Type B pancreatic cell (in vitro differentiated cells): ENCODE measurements at regions not wholly inside any gene's neighbourhood (a gene's known extent, or its start where the extent isn't known, plus 50 kb on each side); places are given as distances from the start of the nearest gene placed in this dataset.

Experiments
- DNase-seq: peaks from one replicate; pipeline ENCODE4 v3.0.0; 2021; ENCODE audit warnings: mixed read lengths; ENCODE audit not compliant: unreplicated experiment; ENCODE audit errors: extremely low spot score
- H3K27ac Mint-ChIP-seq: 2 replicates; pipeline ENCODE4 v1.8.0; 2021; ENCODE audit warnings: mild to moderate bottlenecking, mixed read lengths
- H3K27me3 Mint-ChIP-seq: 2 replicates; pipeline ENCODE4 v1.8.0; 2021; ENCODE audit warnings: mixed read lengths
- H3K36me3 Mint-ChIP-seq: 2 replicates; pipeline ENCODE4 v1.8.0; 2021; ENCODE audit warnings: mixed read lengths
- H3K4me1 Mint-ChIP-seq: one replicate; pipeline ENCODE4 v1.8.0; 2021; ENCODE audit warnings: mixed read lengths; ENCODE audit not compliant: unreplicated experiment
- H3K4me3 Mint-ChIP-seq: 2 replicates; pipeline ENCODE4 v1.8.0; 2021; ENCODE audit warnings: mild to moderate bottlenecking, mixed read lengths
- H3K9me3 Mint-ChIP-seq: 2 replicates; pipeline ENCODE4 v1.8.0; 2021; ENCODE audit warnings: mixed read lengths
- CTCF ChIP-seq: fragments of 200-600 bp; sonication (generic); conservative IDR thresholded peaks from 2 replicates; pipeline ENCODE4 v1.5.0; 2021; ENCODE audit warnings: antibody characterized with exemption, mild to moderate bottlenecking

DNA sequence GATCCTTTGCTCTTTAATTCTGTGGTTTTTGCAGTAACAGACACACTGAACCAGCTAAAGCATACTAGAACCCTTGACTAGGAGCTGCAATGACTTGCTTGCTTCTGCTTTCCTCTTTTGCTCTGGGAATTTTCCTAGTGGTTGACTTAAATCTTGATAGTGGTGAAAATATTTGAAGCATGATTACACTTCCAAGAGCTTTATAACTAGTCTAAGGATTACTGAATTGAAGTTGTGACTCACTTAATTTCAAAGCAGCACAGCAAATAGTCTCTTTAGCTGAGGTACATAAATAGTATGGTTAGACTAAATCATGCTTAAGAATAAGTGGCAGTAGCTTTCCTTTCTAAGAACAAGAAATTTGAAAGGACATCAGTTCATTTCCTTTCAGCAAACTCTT lies 513.5 kb upstream of the GBE1 start:
- peaks cover 7% of the 10 kb centered on the region for H3K9me3 Mint-ChIP-seq
- H3K27me3 Mint-ChIP-seq = no peaks in the 10 kb centered on the region
- H3K27ac Mint-ChIP-seq = no peak overlapping the region
- TF ChIP-seq CTCF = no peak
- no peaks in the 10 kb centered on the region for H3K36me3 Mint-ChIP-seq
- no peak for DNase-seq
- H3K4me1 Mint-ChIP-seq = no peaks in the 10 kb centered on the region
- H3K4me3 Mint-ChIP-seq = no peak overlapping the region

DNA sequence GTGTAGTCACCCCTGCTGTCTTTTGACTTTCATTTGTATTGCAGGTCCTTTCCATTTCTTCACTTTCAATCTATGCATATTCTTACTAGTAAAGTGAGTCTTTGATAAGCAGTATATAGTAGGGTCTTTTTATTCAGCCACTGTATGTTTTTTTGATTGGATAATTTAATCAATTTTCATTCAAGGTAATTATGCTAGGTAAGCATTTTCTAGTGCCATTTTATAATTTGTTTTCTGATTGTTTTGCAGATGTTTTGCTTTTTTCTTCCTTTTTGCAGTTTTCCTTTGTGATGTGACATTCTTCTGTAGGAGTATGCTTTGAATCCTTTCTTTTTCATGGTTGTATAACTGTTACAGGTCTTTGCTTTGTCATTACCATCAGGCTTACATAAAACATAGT lies 504.3 kb upstream of the GBE1 start:
- H3K4me1 Mint-ChIP-seq = no peaks in the 10 kb centered on the region
- no peak overlapping the region for H3K4me3 Mint-ChIP-seq
- no peak overlapping the region for H3K27ac Mint-ChIP-seq
- TF ChIP-seq CTCF = no peak
- H3K9me3 Mint-ChIP-seq = no peaks in the 10 kb centered on the region
- no peak for DNase-seq
- no peaks in the 10 kb centered on the region for H3K27me3 Mint-ChIP-seq
- no peaks in the 10 kb centered on the region for H3K36me3 Mint-ChIP-seq

- H3K27ac Mint-ChIP-seq = no peak overlapping the region
- no peaks in the 10 kb centered on the region for H3K36me3 Mint-ChIP-seq
- no peaks in the 10 kb centered on the region for H3K27me3 Mint-ChIP-seq
- H3K4me3 Mint-ChIP-seq = no peak overlapping the region
- DNase-seq = no peak
- no peak for TF ChIP-seq CTCF
- H3K4me1 Mint-ChIP-seq = no peaks in the 10 kb centered on the region
- H3K9me3 Mint-ChIP-seq = no peaks in the 10 kb centered on the region
Observed at GRCh38 chr3:82262193-82262592, 500.7 kb upstream of the GBE1 start.

- no peak overlapping the region for H3K4me3 Mint-ChIP-seq
- no peaks in the 10 kb centered on the region for H3K27me3 Mint-ChIP-seq
- H3K9me3 Mint-ChIP-seq = no peaks in the 10 kb centered on the region
- no peaks in the 10 kb centered on the region for H3K4me1 Mint-ChIP-seq
- no peaks in the 10 kb centered on the region for H3K36me3 Mint-ChIP-seq
- no peak for DNase-seq
- no peak for TF ChIP-seq CTCF
- H3K27ac Mint-ChIP-seq = no peak overlapping the region
Observed at GRCh38 chr3:82261637-82262036, 500.2 kb upstream of the GBE1 start.

- Mint-ChIP-seq H3K4me3 (no peak overlapping the region), H3K9me3 (no peaks in the 10 kb centered on the region), H3K4me1 (no peaks in the 10 kb centered on the region), H3K27ac (no peak overlapping the region), H3K36me3 (no peaks in the 10 kb centered on the region), H3K27me3 (no peaks in the 10 kb centered on the region)
- TF ChIP-seq CTCF = no peak
- DNase-seq = no peak
Observed at GRCh38 chr3:82261013-82261412, 499.6 kb upstream of the GBE1 start.

DNA sequence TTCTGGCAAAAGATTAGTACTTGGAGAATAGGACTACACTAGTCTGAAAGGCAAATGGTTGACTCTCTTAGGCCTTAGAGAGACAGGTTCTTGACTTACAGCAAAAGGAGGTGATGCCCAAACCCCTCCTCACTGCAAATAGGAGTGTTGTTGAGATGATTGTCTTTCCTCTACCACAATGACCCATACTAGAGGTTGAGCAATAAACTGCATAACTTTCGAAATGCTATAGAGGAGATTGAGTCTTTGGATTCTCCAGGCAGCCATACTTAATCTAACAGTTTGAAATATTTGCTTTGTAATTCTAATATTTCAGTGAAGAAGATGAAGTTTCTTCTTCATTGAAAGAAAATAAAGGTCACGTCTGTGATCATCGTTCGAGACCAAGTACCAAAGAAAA lies 498.5 kb upstream of the GBE1 start:
- Mint-ChIP-seq H3K9me3 (no peaks in the 10 kb centered on the region), H3K4me3 (no peak overlapping the region), H3K27me3 (no peaks in the 10 kb centered on the region), H3K4me1 (no peaks in the 10 kb centered on the region), H3K36me3 (no peaks in the 10 kb centered on the region), H3K27ac (no peak overlapping the region)
- DNase-seq = no peak
- no peak for TF ChIP-seq CTCF
